AG04450 (cell line): ENCODE measurements at regions not wholly inside any gene's neighbourhood (a gene's known extent, or its start where the extent isn't known, plus 50 kb on each side); places are given as distances from the start of the nearest gene placed in this dataset.

ENCODE experiments used
- CTCF ChIA-PET: fragments of 300-600, 350-600 bp; formaldehyde crosslinking; extraction: SDS; loops from one replicate; lab custom pipeline; 2022; ENCODE audit warnings: antibody characterized with exemption, inconsistent platforms; lab: Charles Lee
- POLR2A ChIA-PET: fragments of 350-600 bp; formaldehyde crosslinking; extraction: SDS; loops from one replicate; lab custom pipeline; 2021; ENCODE audit warnings: antibody characterized with exemption, inconsistent platforms; lab: Yijun Ruan, JAX
- DNase-seq: peaks from one replicate; pipeline ENCODE4 v3.0.0-alpha.2; 2011; ENCODE audit warnings: low read depth, low spot score
- H3K27ac ChIP-seq: one replicate; pipeline ENCODE4 v1.5.1; 2012; ENCODE audit warnings: low read depth, low read length, control low read depth
- H3K27me3 ChIP-seq: one replicate; pipeline ENCODE4 v1.6.0; 2012; ENCODE audit warnings: low read length; ENCODE audit not compliant: control insufficient read depth, insufficient read depth
- H3K4me3 ChIP-seq: 2 replicates; pipeline ENCODE4 v1.5.1; 2011; ENCODE audit warnings: mild to moderate bottlenecking, low read depth, low read length, control low read depth
- H3K9me3 ChIP-seq: 2 replicates; pipeline ENCODE4 v1.5.1; 2012; ENCODE audit warnings: low read length; ENCODE audit not compliant: control insufficient read depth, insufficient read depth
- CTCF ChIP-seq: IDR thresholded peaks from 2 replicates; pipeline ENCODE4 v1.5.1; 2011; ENCODE audit warnings: low read depth, low read length, control low read depth, inconsistent platforms

GRCh38 chr22:47778160-47778658 lies 1015.8 kb downstream of the TBC1D22A start:
- no peaks in the 10 kb centered on the region for H3K27me3 ChIP-seq
- no peak for TF ChIP-seq CTCF
- POLR2A ChIA-PET, result no interaction called here
- CTCF ChIA-PET, result no interaction called here
- no peak overlapping the region for H3K4me3 ChIP-seq
- peaks cover 63% of the 10 kb centered on the region for H3K9me3 ChIP-seq
- DNase-seq, result no peak
- no peak overlapping the region for H3K27ac ChIP-seq

GRCh38 chr22:47777426-47777825 lies 1015.0 kb downstream of the TBC1D22A start:
- POLR2A ChIA-PET, result no interaction called here
- CTCF ChIA-PET, result interaction anchor here (0.6 kb wide), 1 partner anchor 1309 kb away, joined by 6 read pairs; no protein-coding TSS in a partner anchor
- no peak overlapping the region for H3K4me3 ChIP-seq
- peaks cover 57% of the 10 kb centered on the region for H3K9me3 ChIP-seq
- no peak for TF ChIP-seq CTCF
- no peak for DNase-seq
- H3K27me3 ChIP-seq, result no peaks in the 10 kb centered on the region
- no peak overlapping the region for H3K27ac ChIP-seq

GRCh38 chr22:47776329-47776728 lies 1013.9 kb downstream of the TBC1D22A start:
- Histone ChIP-seq H3K9me3 (peaks cover 46% of the 10 kb centered on the region), H3K27me3 (no peaks in the 10 kb centered on the region), H3K27ac (no peak overlapping the region), H3K4me3 (no peak overlapping the region)
- ChIA-PET POLR2A (no interaction called here), CTCF (no interaction called here)
- no peak for TF ChIP-seq CTCF
- no peak for DNase-seq

GRCh38 chr22:47775686-47776085 lies 1013.2 kb downstream of the TBC1D22A start:
- CTCF ChIA-PET, result no interaction called here
- H3K27me3 ChIP-seq, result no peaks in the 10 kb centered on the region
- no peak overlapping the region for H3K4me3 ChIP-seq
- no peak overlapping the region for H3K27ac ChIP-seq
- H3K9me3 ChIP-seq, result peaks cover 39% of the 10 kb centered on the region
- TF ChIP-seq CTCF, result no peak
- POLR2A ChIA-PET, result no interaction called here
- no peak for DNase-seq

- ChIA-PET POLR2A (no interaction called here), CTCF (no interaction called here)
- Histone ChIP-seq H3K4me3 (no peak overlapping the region), H3K27ac (no peak overlapping the region), H3K9me3 (peaks cover 34% of the 10 kb centered on the region), H3K27me3 (no peaks in the 10 kb centered on the region)
- TF ChIP-seq CTCF, result no peak
- no peak for DNase-seq
Observed at GRCh38 chr22:47775191-47775590, 1012.7 kb downstream of the TBC1D22A start.
